GM12878 (cell line): ENCODE measurements at regions not wholly inside any gene's neighbourhood (a gene's known extent, or its start where the extent isn't known, plus 50 kb on each side); places are given as distances from the start of the nearest gene placed in this dataset.

Source experiments
- CEBPZ ChIP-seq: fragments of 150-350 bp; IDR thresholded peaks from 2 replicates; pipeline ENCODE4 v1.6.1; 2016; ENCODE audit warnings: low read depth, low read length
- CHD1 ChIP-seq: IDR thresholded peaks from 2 replicates; pipeline ENCODE4 v1.6.1; 2012; ENCODE audit warnings: low read depth, low read length, improper control_type of control experiment
- CTCF ChIP-seq, 3 experiments: IDR thresholded peaks in 2 of 3; conservative IDR thresholded peaks in 1 of 3; 2 replicates each; pipeline ENCODE4 v1.5.1; 2011; ENCODE audit warnings: low read depth in 3 of 3, low read length in 3 of 3, mild to moderate bottlenecking in 3 of 3, control low read depth in 2 of 3, moderate library complexity in 2 of 3, inconsistent platforms in 1 of 3, mixed read lengths in 1 of 3; ENCODE audit not compliant: control insufficient read depth in 2 of 3, insufficient read depth in 1 of 3; ENCODE audit errors: extremely low read depth in 1 of 3
- E2F4 ChIP-seq: IDR thresholded peaks from 2 replicates; pipeline ENCODE4 v1.6.1; 2012; ENCODE audit warnings: low read depth, low read length, improper control_type of control experiment
- IKZF1 ChIP-seq: fragments of 450-650 bp; conservative IDR thresholded peaks from 2 replicates; pipeline ENCODE4 v1.6.1; 2017; ENCODE audit warnings: antibody characterized with exemption, mild to moderate bottlenecking
- PKNOX1 ChIP-seq: fragments of 450-650 bp; IDR thresholded peaks from 2 replicates; pipeline ENCODE4 v1.6.1; 2016; ENCODE audit warnings: mild to moderate bottlenecking
- TAF1 ChIP-seq: IDR thresholded peaks from 2 replicates; pipeline ENCODE4 v1.6.1; 2011; ENCODE audit warnings: mild to moderate bottlenecking, low read depth, low read length, borderline replicate concordance
- YY1 ChIP-seq: IDR thresholded peaks from 2 replicates; pipeline ENCODE4 v1.6.1; 2011; ENCODE audit warnings: low read depth, mild to moderate bottlenecking, low read length

- no peak for TF ChIP-seq CEBPZ
- no peak for TF ChIP-seq E2F4
- no peak for TF ChIP-seq IKZF1
- peak; percentile 70 for TF ChIP-seq YY1
- TF ChIP-seq TAF1, result peak; percentile 53; the same call in 1 of the 2 replicates
- TF ChIP-seq CTCF (IDR thresholded peaks at IDR 0.05 in 2 of 3, conservative IDR thresholded peaks at IDR 0.05 in 1 of 3; ENCODE audit: control insufficient read depth in 2 of 3, extremely low read depth in 1 of 3, insufficient read depth in 1 of 3, low read depth in 3 of 3, low read length in 3 of 3), result no peak
- no peak for TF ChIP-seq CHD1
- TF ChIP-seq PKNOX1, result no peak
These were observed 91.1 kb upstream of the BTN3A2 start (continued) for GRCh38 chr6:26273673-26274588.
